Thoracic aorta (tissue), 2 donors: ENCODE measurements at regions not wholly inside any gene's neighbourhood (a gene's known extent, or its start where the extent isn't known, plus 50 kb on each side); places are given as distances from the start of the nearest gene placed in this dataset.

ENCODE experiments used
- ATAC-seq: fragments of 150-250 bp; one replicate; pipeline ENCODE4 v1.8.0; 2017; ENCODE audit warnings: low read depth; ENCODE audit not compliant: insufficient number of reproducible peaks, low FRiP score
- DNase-seq: peaks from one replicate; pipeline ENCODE4 v3.0.0-alpha.2; 2020; ENCODE audit warnings: low spot score
- H3K27ac ChIP-seq, 2 donors: fragments of 200-600 bp; sonication (generic); 1 replicate in 1 of 2; 2 replicates in 1 of 2; pipeline ENCODE4 v1.5.1; 2016; ENCODE audit warnings: mild to moderate bottlenecking in 2 of 2, moderate library complexity in 2 of 2
- H3K27me3 ChIP-seq: fragments of 200-600 bp; sonication (generic); replicated peaks from 2 replicates; pipeline ENCODE4 v1.6.0; 2016; ENCODE audit warnings: mild to moderate bottlenecking; ENCODE audit not compliant: insufficient read depth
- H3K36me3 ChIP-seq: fragments of 200-600 bp; sonication (generic); one replicate; pipeline ENCODE4 v1.5.1; 2016
- H3K4me1 ChIP-seq, 2 donors: fragments of 200-600 bp; sonication (generic); 1 replicate in 1 of 2; 2 replicates in 1 of 2; pipeline versions ENCODE4 v1.5.1 to v1.6.0; 2016; ENCODE audit warnings: low read depth in 2 of 2, mild to moderate bottlenecking in 1 of 2; ENCODE audit not compliant: control insufficient read depth in 1 of 2
- H3K4me3 ChIP-seq: fragments of 200-600 bp; sonication (generic); 2 replicates; pipeline ENCODE4 v1.5.1; 2016; ENCODE audit warnings: mild to moderate bottlenecking
- H3K9me3 ChIP-seq: fragments of 200-600 bp; sonication (generic); 2 replicates; pipeline ENCODE4 v1.5.1; 2016
- TF ChIP-seq, protein P1 (sequence below): fragments of 200-600 bp; sonication (generic); IDR thresholded peaks from one replicate; pipeline ENCODE4 v1.5.1; 2019; ENCODE audit warnings: antibody characterized with exemption

DNA sequence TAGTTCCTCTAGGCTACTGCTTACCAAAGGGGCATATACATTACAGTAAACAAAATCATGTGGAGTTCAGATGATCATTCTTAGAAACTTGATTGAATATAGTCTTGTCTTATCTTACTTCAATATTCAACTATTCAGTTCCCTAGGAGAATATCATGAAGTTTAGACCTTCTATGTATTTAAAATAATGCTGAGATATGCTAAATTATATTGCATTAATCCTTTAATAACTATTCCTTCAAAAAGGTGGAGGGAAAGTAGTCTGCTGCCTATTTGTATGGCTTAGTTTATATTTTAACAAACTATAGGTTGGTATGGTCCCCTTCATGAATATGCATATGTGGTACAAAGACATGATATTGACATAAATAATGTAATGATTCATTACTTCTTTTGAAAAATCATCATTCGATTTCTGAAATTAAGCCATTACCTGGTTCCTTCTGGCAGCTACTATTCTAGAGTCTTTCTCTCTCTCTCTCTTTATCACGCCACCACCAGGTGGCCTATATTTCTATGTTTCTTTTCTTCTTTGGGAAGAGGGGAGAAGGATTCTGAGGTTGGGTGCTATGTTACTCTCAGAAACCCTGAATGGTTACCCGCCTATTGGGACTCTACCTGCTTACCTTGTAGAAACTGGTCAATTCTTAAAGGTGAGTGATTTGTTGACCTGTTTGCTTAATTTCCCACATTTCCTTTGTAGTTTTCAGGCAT, 855.8 kb downstream of the HACE1 start:
- Histone ChIP-seq H3K9me3 (no peaks in the 10 kb centered on the region), H3K27me3 (no peaks in the 10 kb centered on the region), H3K27ac (no peak overlapping the region), H3K36me3 (no peaks in the 10 kb centered on the region), H3K4me3 (no peak overlapping the region), H3K4me1 (no peaks in the 10 kb centered on the region)
- no peak for DNase-seq
- no peak for ATAC-seq
- TF ChIP-seq, protein P1, sequence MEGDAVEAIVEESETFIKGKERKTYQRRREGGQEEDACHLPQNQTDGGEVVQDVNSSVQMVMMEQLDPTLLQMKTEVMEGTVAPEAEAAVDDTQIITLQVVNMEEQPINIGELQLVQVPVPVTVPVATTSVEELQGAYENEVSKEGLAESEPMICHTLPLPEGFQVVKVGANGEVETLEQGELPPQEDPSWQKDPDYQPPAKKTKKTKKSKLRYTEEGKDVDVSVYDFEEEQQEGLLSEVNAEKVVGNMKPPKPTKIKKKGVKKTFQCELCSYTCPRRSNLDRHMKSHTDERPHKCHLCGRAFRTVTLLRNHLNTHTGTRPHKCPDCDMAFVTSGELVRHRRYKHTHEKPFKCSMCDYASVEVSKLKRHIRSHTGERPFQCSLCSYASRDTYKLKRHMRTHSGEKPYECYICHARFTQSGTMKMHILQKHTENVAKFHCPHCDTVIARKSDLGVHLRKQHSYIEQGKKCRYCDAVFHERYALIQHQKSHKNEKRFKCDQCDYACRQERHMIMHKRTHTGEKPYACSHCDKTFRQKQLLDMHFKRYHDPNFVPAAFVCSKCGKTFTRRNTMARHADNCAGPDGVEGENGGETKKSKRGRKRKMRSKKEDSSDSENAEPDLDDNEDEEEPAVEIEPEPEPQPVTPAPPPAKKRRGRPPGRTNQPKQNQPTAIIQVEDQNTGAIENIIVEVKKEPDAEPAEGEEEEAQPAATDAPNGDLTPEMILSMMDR: no peak

DNA sequence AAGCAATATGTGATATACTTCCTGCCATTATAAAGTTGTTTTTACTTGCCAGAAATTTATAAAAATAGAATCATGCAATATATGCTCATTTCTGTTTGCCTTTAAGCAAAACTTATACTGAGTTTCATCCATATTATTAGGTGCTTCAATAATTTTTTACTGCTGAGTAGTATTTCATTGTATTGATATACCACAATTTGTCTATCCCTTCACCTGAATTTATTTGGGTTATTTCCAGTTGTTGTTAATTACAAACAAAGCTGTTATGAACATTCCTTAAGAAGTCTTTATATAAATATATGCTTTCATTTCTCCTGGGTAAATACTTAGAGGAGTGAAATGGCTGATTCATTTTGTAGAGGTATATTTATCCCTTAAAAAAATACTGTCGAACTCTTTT, 864.1 kb downstream of the HACE1 start:
- H3K9me3 ChIP-seq: no peaks in the 10 kb centered on the region
- no peak overlapping the region for H3K27ac ChIP-seq
- ATAC-seq (no peak), DNase-seq (no peak)
- TF ChIP-seq, protein P1: no peak
- H3K4me1 ChIP-seq: no peaks in the 10 kb centered on the region
- no peaks in the 10 kb centered on the region for H3K27me3 ChIP-seq
- H3K36me3 ChIP-seq: no peaks in the 10 kb centered on the region
- no peak overlapping the region for H3K4me3 ChIP-seq

DNA sequence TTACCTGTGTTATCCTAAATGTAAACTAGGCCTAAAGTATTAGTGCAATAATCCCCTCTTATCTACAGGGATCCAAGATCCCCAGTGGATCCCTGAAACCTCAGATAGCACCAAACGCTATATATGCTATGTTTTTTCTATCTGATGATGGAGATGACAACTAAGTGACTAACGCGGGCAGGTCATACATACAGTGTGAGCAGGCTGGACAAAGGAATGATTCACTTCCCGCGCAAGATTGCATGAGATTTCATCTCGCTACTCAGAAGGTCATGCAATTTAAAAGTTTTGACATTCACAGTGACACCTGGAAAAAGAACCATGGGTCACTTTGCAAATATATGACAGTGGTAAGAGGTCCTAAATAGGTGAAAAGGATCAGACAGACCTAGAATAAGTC, 875.9 kb downstream of the HACE1 start:
- TF ChIP-seq, protein P1: no peak
- DNase-seq (no peak), ATAC-seq (no peak)
- Histone ChIP-seq H3K27ac (no peak overlapping the region), H3K4me1 (no peaks in the 10 kb centered on the region), H3K4me3 (no peak overlapping the region), H3K27me3 (no peaks in the 10 kb centered on the region), H3K9me3 (no peaks in the 10 kb centered on the region), H3K36me3 (no peaks in the 10 kb centered on the region)

DNA sequence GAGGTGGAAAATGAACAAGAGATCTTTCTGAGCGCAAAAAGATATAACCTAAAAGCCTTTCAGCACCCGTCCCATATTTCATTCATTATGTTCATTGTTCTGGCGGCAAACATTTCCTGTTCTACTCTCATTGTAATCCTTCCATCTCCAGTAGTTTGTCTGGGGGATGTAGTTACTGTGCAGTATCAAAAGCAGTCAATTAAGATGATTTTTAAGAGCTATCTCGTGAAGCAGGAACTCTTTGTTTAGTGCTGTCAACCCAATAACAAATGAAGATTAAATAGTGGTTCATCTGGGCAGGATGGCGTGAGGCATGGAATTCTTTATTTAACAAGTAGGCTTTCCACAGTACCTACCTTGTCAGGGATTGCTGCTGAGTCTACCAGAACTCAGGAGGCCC, 876.7 kb downstream of the HACE1 start:
- no peaks in the 10 kb centered on the region for H3K36me3 ChIP-seq
- no peak overlapping the region for H3K4me3 ChIP-seq
- no peaks in the 10 kb centered on the region for H3K4me1 ChIP-seq
- no peak overlapping the region for H3K27ac ChIP-seq
- no peaks in the 10 kb centered on the region for H3K27me3 ChIP-seq
- H3K9me3 ChIP-seq: no peaks in the 10 kb centered on the region
- ATAC-seq (no peak), DNase-seq (no peak)
- TF ChIP-seq, protein P1: no peak

DNA sequence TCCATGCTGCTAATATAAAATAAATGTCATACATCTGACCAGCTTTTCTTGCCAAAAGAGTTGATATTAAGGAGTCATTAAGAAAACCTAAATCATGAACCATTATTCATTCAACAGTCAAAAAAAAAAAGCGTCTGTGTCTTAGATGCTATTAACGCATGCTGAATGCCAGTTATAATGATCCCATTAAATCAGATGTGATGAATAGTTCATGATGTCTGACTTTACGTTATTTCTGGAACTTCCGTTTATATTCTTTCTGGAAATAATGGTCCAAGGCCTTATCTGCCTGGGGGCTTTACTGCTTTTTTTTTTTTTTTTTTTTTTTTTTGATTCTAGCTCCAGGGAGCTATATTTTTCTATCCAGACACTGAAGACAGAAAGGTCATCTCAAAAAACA, 877.1 kb downstream of the HACE1 start:
- Histone ChIP-seq H3K36me3 (no peaks in the 10 kb centered on the region), H3K9me3 (no peaks in the 10 kb centered on the region), H3K4me3 (no peak overlapping the region), H3K4me1 (no peaks in the 10 kb centered on the region), H3K27me3 (no peaks in the 10 kb centered on the region), H3K27ac (no peak overlapping the region)
- DNase-seq (no peak), ATAC-seq (no peak)
- TF ChIP-seq, protein P1: no peak
